Fibroblast of villous mesenchyme (primary cell): ENCODE measurements at regions not wholly inside any gene's neighbourhood (a gene's known extent, or its start where the extent isn't known, plus 50 kb on each side); places are given as distances from the start of the nearest gene placed in this dataset.

Experiments
- DNase-seq: peaks from one replicate; pipeline ENCODE4 v3.0.0-alpha.2; 2010; ENCODE audit warnings: low read depth
- H3K4me3 ChIP-seq: 2 replicates; pipeline ENCODE4 v1.5.1; 2011; ENCODE audit warnings: low read depth, mild to moderate bottlenecking, low read length
- CTCF ChIP-seq: IDR thresholded peaks from 2 replicates; pipeline ENCODE4 v1.5.1; 2012; ENCODE audit warnings: low read depth, mild to moderate bottlenecking, low read length; ENCODE audit not compliant: insufficient read depth

GRCh38 chr9:111152614-111153406 is 114.5 kb upstream of the LPAR1 start:
- H3K4me3 ChIP-seq = no peak overlapping the region
- no peak for TF ChIP-seq CTCF
- no peak for DNase-seq

GRCh38 chr9:111151537-111151936 is 113.3 kb upstream of the LPAR1 start:
- no peak for DNase-seq
- no peak for TF ChIP-seq CTCF
- H3K4me3 ChIP-seq = no peak overlapping the region

- no peak overlapping the region for H3K4me3 ChIP-seq
- no peak for TF ChIP-seq CTCF
- DNase-seq = peak; percentile 57
Measured at GRCh38 chr9:111150181-111150580, 111.9 kb upstream of the LPAR1 start.

- peak; percentile 32 for TF ChIP-seq CTCF
- DNase-seq = peak; percentile 13
Measured at GRCh38 chr9:111149018-111149759, 110.9 kb upstream of the LPAR1 start.

GRCh38 chr9:111148052-111149017 is 110.1 kb upstream of the LPAR1 start:
- DNase-seq = peak; percentile 34
- H3K4me3 ChIP-seq = no peak overlapping the region
- no peak for TF ChIP-seq CTCF

More at GRCh38 chr9:111149018-111149759, 110.9 kb upstream of the LPAR1 start:
- no peak overlapping the region for H3K4me3 ChIP-seq

- no peak for DNase-seq
- no peak for TF ChIP-seq CTCF
- H3K4me3 ChIP-seq = no peak overlapping the region
Measured at GRCh38 chr9:111147041-111147440, 108.8 kb upstream of the LPAR1 start.
